HL-60/S4 (cell line): ENCODE measurements at regions not wholly inside any gene's neighbourhood (a gene's known extent, or its start where the extent isn't known, plus 50 kb on each side); places are given as distances from the start of the nearest gene placed in this dataset.
"Not testable (repeated sequence)": the region's sequence is repeated elsewhere in the genome, so short reads cannot be mapped to it uniquely, and the experiment has no call there.

ENCODE experiments used
- in situ Hi-C: fragments of 300-500 bp; cut with MboI; formaldehyde crosslinking; loops from 2 replicates; pipeline ENCODE4 v1.14.3; 2022; ENCODE audit warnings: low sequenced_read_pairs

GRCh38 chr20:55439070-55439469 lies 566.2 kb downstream of the CBLN4 start:
- in situ Hi-C loops: no loop called here

DNA sequence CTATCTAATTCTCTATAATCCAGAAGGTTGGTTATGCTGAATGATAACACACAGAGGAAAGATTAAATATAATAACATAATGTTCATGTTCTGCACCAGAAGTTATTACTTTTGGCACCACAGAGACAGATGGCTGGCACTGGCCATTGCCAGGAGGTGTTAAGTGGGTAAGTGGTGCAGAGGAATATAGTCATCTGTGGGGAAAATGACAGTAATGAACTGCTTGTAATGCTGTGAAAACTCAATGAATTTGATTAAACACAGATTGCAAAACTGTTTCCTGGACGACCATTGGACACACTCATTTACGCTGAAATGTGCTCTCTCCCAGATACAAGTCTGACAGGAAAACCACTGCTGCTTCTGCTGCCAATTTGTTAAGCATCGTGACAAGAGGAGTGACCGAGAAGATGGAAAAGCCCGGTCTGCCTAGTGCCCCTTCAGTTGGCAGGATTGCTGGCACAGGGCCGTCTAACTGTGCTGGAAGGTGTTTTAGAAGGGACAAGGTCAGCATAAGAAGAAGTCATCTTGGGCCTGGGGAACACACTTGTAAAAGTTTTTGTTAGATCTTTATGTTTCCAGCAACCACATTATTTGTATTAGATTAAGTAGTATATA lies 567.4 kb downstream of the CBLN4 start:
- in situ Hi-C loops: no loop called here

DNA sequence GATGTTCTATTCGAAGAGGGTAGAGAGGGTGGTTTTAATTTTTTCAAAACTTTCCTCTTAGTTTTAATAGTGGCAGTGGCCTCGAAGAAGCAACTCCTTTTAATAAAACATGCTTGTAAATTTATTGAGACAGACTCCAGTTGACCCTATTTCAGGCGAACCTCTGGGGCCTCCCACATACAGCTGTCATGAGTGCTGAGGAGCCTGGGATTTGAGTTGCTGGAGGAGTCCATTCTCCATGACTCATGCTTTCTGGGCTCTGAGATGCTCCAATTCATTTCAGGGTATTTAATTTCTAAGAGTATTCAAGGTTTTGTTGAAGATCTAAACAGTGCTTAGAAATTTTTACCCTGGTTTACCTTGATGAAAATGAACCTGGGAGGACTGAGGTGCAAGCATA lies 580.4 kb downstream of the CBLN4 start:
- in situ Hi-C loops: no loop called here

DNA sequence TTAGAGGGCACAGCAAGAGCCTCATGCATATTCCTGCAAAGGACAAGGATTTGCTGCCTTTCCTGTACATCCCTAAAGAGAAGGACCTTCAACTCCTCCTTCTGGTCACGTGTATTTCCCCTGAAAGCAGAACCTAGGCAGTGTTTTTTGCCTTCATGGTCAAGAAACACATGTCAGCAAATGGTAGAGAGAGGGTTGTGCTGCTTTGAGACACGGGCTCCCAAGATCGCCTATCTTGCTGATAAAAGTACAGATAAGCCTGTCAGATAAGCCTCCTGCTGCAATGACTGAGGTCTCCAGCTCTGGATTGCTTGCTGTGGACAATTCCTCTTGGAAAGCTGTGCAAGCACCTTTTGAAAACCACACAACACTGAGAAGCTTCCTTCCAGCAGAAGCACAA lies 580.8 kb downstream of the CBLN4 start:
- in situ Hi-C loops: no loop called here

DNA sequence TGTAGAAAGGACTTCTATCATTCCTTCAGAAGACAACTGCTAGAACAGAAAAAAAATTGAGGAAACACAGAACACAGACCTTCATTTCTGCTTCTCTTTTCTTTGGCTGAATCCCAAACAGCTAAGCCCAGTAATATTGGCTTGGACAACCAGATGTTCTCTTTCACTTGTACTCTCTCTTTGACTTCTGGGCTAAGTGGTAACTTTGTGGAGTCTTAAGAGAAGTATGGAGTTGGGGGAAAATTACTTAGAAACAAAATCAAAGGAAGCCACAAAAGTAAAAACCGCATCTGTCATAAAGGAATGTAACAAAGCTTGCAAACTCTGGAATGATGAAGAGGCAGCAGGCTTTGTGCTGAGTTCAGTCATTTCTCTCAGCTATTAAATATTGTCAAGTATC lies 587.5 kb downstream of the CBLN4 start:
- in situ Hi-C loops: no loop called here

- in situ Hi-C loops: no loop called here
Observed at GRCh38 chr20:55415567-55416142, 589.7 kb downstream of the CBLN4 start.

- in situ Hi-C loops: not testable (repeated sequence)
Observed at GRCh38 chr20:55412508-55412907, 592.8 kb downstream of the CBLN4 start.

DNA sequence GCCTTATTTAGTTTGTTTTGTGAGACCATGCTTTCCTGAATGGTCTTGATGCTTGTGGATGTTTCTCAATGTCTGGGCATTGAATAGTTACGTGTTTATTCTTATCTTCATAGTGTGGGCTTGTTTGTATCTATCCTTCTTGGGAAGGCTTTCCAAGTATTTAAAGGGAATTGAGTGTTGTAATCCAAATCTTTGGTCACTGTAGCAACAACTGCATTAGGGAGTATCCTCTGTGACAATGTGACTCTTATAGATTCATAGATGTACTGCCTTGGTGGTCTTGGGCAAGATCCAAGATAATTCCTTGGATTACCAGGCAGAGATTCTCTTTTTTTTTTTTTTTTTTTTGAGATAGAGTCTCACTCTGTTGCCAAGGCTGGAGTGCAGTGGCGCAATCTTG lies 598.4 kb downstream of the CBLN4 start:
- in situ Hi-C loops: no loop called here

DNA sequence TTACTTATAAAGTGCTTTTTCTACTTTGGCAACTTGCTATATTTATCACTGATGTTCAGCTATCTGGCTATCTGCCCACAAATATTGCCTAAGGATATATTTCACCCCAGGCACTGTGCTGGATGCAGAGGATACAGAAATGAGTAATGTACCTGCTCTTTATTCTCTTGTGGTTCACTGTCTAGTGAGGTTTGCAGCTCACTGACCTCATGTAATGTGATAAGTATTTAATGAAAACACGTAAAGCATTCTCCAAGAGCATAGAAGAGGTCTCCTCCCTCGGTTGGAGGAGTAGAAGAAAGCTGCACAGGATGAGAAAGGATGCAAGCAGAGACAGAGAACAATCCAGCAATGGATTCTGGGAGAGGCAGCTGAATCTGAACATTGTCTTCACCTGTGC lies 610.7 kb downstream of the CBLN4 start:
- in situ Hi-C loops: loop anchor here (25.0 kb wide), 1 partner anchor 93 kb away; no protein-coding TSS in a partner anchor

GRCh38 chr20:55390791-55391190 lies 614.5 kb downstream of the CBLN4 start:
- in situ Hi-C loops: loop anchor here (25.0 kb wide), 1 partner anchor 97 kb away; no protein-coding TSS in a partner anchor

- in situ Hi-C loops: loop anchor here (25.0 kb wide), 1 partner anchor 101 kb away; no protein-coding TSS in a partner anchor
Observed at GRCh38 chr20:55386686-55387085, 618.6 kb downstream of the CBLN4 start.

- in situ Hi-C loops: loop anchor here (25.0 kb wide), 1 partner anchor 111 kb away; no protein-coding TSS in a partner anchor
Observed at GRCh38 chr20:55375920-55376319, 629.4 kb downstream of the CBLN4 start.

GRCh38 chr20:55365745-55366144 lies 639.6 kb downstream of the CBLN4 start:
- in situ Hi-C loops: no loop called here

- in situ Hi-C loops: no loop called here
Observed at GRCh38 chr20:55360895-55361294, 644.4 kb downstream of the CBLN4 start.

GRCh38 chr20:55354720-55355119 lies 650.6 kb downstream of the CBLN4 start:
- in situ Hi-C loops: no loop called here

DNA sequence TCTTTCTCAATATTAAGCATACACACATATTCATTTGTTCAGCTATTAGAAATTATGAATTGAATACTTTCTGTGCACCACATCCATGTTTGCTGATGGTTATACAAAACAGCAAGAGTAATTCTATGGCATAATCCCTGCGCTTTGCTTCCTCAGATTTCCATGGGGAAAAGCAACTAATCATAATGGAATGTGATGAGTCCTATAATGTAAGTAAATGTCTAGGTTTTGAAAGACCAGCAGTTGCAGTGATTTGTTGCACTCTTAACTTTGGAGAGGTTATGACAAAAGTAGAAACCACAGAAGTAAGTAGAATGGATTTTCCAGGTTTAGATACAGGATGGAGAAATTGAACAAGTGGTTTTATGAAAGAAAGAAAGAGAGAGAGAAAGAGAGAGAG lies 652.1 kb downstream of the CBLN4 start:
- in situ Hi-C loops: no loop called here

- in situ Hi-C loops: no loop called here
Observed at GRCh38 chr20:55348223-55348622, 657.1 kb downstream of the CBLN4 start.

DNA sequence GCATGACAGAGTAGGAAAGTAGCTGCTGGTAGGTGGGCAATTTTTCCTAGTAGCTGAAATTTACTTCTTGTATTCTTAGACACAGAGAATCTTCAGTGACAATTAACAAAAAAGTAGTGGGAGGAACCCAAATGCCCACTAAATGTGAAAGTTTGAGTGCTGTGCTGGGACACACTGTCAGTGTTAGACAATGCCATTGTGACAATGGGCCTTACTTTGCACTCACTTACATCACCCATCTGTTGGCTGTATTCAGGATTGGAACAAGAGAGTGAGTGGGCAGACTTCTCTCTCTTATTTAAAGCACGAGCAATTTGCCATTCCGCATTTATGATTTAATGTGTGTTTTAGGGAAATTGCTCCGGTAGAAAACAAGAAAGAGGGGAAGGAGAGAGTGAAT lies 662.5 kb downstream of the CBLN4 start:
- in situ Hi-C loops: no loop called here

DNA sequence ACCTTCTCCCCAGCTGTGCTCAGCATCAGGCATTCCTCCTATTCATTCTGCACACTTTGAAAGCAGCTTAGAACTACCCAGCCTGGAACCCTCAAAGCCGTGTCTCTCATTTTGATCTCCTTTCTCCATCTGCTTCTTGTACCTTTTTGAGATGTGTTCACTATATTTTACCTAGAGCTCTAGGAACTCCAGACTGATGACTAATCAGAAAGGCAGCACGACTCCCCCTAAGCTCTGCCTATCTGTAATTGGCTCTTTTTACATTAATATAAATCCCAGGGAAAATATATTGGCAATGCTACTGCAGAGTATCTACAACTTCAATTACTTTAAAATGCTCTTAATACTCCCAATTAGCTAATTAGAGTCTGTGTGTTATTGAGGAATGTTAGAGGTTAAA lies 671.5 kb downstream of the CBLN4 start:
- in situ Hi-C loops: no loop called here

GRCh38 chr20:55329108-55329507 lies 676.2 kb downstream of the CBLN4 start:
- in situ Hi-C loops: no loop called here

DNA sequence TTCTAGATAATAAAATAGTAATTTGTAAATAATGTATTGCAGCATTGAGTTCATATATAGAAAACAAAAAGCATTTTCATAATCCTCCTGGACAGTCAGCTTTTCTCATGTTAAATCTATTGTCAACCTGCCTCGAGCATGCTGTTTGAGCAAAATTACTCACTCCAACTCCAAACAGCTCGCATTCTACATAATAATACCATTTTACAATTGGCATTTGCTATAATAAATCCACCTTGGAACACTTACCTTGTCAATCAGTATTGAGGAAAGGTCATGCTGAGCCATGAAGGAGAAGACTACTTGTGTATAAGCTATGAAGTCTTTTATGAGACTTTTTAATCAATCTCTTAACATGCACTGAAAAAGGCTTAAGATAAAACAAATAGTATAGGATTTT lies 682.6 kb downstream of the CBLN4 start:
- in situ Hi-C loops: no loop called here

- in situ Hi-C loops: no loop called here
Observed at GRCh38 chr20:55316753-55317152, 688.6 kb downstream of the CBLN4 start.

DNA sequence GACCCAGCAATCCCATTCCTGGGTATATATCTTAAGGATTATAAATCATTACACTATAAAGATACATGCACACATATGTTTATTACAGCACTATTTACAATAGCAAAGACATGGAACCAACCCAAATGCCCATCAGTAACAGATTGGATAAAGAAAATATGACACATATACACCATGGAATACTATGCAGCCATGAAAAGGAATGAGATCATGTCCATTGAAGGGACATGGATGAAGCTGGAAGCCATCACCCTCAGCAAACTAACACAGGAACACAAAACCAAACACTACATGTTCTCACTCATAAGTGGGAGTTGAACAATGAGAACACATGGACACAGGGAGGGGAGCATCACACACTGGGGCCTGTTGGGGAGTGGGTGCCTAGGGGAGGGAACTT lies 694.5 kb downstream of the CBLN4 start:
- in situ Hi-C loops: not testable (repeated sequence)
